ENCODE measurements at regions not wholly inside any gene's neighbourhood (a gene's known extent, or its start where the extent isn't known, plus 50 kb on each side); places are given as distances from the start of the nearest gene placed in this dataset.
"Not testable (repeated sequence)": the region's sequence is repeated elsewhere in the genome, so short reads cannot be mapped to it uniquely, and the experiment has no call there.

- DNase-seq (ENCODE audit: extremely low read depth in 1 of 2, low read depth in 1 of 2) = no peak
Measured at GRCh38 chr4:141449927-141450326, 186.5 kb upstream of the IL15 start.

DNA sequence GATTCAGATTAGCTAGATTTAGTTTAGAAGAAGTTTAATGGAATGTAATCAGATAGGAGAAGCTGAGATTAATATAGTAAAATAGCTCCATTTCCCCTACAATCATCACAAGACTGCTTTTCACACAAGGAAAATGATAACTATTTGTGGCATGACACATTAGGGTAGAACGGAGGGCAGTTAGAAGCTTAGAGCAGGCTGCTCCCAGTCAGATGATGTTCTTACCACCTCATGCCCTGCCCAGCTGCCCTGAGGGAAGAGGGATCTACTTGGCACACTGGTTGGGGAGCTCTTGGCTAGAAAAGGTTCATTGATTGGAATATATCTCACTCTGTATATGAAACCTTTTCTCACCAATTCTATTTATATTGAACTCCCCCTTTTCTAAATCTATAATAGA lies 180.7 kb upstream of the IL15 start:
- DNase-seq (ENCODE audit: extremely low read depth in 1 of 2, low read depth in 1 of 2) = no peak

- no peak for DNase-seq (ENCODE audit: extremely low read depth in 1 of 2, low read depth in 1 of 2)
Measured at GRCh38 chr4:141457653-141458052, 178.7 kb upstream of the IL15 start.

DNA sequence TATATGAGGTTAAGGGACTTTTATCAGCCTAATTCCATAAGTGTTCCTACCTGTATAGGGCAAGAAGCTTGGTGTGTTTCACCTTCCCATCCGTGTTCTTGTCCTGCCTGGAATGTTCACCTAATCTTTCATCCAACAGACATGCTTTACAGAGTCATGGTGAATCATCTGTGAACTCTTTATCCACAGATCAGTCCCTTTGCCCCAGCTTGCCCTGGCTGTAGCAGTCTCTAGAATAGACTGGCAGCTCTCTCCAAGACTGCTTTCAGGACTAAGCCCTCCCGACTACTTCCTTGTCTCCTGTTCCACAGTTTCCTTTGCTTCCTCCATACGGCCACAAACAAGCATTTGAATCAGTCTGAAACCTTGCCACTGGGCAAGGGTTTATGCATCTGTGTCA lies 177.9 kb upstream of the IL15 start:
- no peak for DNase-seq (ENCODE audit: extremely low read depth in 1 of 2, low read depth in 1 of 2)

- DNase-seq (ENCODE audit: extremely low read depth in 1 of 2, low read depth in 1 of 2) = no peak
Measured at GRCh38 chr4:141459020-141459419, 177.4 kb upstream of the IL15 start.

DNA sequence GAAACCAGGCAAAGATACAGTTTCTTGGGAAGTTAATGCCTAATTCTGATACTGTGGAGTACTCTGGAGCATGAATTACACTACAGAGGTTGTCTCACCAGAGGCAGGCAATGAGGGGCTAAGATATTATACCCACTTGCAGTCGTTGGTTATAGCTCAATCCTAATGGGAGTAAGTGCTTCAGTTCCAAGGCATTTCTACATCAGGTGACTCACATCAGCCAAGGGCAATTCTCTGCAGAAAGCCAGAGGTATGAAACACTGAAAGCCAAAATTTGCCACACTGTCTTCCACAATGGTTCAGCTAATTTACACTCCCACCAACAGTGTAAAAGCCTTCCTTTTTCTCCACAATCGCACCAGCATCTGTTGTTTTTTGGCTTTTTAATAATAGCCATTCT lies 174.0 kb upstream of the IL15 start:
- no peak for DNase-seq (ENCODE audit: extremely low read depth in 1 of 2, low read depth in 1 of 2)

GRCh38 chr4:141463678-141464077 lies 172.7 kb upstream of the IL15 start:
- DNase-seq (ENCODE audit: extremely low read depth in 1 of 2, low read depth in 1 of 2) = no peak

DNA sequence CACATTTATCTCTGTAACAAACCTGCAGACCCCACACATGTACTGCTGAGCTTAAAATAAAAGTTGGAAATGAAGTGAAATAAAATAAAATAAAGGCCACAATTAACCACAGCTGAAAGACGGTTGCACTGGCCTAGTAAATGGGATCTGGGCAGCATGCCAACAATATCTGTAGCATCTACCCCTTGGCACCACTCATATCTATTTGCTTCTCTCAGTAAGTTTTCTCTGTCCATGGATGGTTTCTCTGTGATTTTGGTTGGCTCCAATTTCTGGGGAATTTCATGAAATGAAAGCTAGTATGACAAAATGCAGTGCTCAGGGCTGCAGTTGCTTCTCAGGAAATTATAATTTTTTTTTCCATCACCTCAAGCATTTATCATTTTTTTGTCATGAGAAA lies 172.0 kb upstream of the IL15 start:
- DNase-seq (ENCODE audit: extremely low read depth in 1 of 2, low read depth in 1 of 2) = no peak

- DNase-seq (ENCODE audit: extremely low read depth in 1 of 2, low read depth in 1 of 2) = no peak
Measured at GRCh38 chr4:141465171-141465570, 171.2 kb upstream of the IL15 start.

- DNase-seq (ENCODE audit: extremely low read depth in 1 of 2, low read depth in 1 of 2) = no peak
Measured at GRCh38 chr4:141467225-141467624, 169.2 kb upstream of the IL15 start.

GRCh38 chr4:141469392-141469791 lies 167.0 kb upstream of the IL15 start:
- DNase-seq (ENCODE audit: extremely low read depth in 1 of 2, low read depth in 1 of 2) = no peak

- no peak for DNase-seq (ENCODE audit: extremely low read depth in 1 of 2, low read depth in 1 of 2)
Measured at GRCh38 chr4:141473026-141473540, 163.3 kb upstream of the IL15 start.

- DNase-seq (ENCODE audit: extremely low read depth in 1 of 2, low read depth in 1 of 2) = no peak
Measured at GRCh38 chr4:141473952-141474351, 162.4 kb upstream of the IL15 start.

GRCh38 chr4:141480950-141481349 lies 155.4 kb upstream of the IL15 start:
- DNase-seq (ENCODE audit: extremely low read depth in 1 of 2, low read depth in 1 of 2) = no peak

DNA sequence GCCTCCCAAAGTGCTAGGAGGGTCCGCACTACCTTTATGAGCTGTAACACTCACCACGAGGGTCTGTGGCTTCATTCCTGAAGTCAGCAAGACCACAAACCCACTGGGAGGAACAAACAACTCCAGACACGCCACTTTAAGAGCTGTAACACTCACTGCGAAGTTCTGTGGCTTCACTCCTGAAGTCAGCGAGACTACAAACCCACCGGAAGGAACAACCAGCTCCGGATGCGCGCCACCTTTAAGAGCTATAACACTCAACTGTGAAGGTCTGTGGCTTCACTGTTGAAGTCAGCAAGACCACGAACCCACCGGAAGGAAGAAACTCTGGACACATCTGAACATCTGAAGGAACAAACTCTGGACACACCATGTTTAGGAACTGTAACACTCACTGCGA lies 152.1 kb upstream of the IL15 start:
- DNase-seq (ENCODE audit: extremely low read depth in 1 of 2, low read depth in 1 of 2) = not testable (repeated sequence)

GRCh38 chr4:141486375-141486997 lies 149.9 kb upstream of the IL15 start:
- DNase-seq (ENCODE audit: extremely low read depth in 1 of 2, low read depth in 1 of 2) = no peak

GRCh38 chr4:141497627-141498026 lies 138.8 kb upstream of the IL15 start:
- no peak for DNase-seq (ENCODE audit: extremely low read depth in 1 of 2, low read depth in 1 of 2)

DNA sequence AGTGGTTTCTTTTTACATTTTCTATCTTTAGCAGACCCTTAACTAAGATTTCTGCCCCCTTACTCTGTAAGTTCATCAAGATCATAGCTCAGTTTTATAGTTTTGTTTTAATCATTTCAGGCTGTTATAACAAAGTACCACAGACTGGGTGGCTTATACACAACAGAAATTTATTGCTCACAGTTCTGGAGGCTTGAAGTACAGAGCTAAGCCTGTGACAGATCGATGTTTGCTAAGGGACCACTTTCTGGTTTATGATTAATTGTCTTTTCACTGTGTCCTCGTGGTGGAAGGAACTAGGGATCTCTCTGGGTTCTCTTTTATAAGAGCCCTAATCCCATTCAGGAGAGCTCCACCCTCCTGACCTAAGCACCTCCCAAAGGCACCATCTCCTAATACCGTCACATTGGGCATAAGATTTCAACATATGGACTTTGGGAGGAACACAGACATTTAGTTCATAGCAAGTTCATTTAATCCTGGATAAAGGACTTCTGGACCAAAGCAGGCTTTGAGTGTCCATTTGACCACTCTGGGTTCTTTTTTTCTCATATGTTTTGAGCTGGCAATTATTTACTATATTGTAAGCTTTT lies 137.0 kb upstream of the IL15 start:
- no peak for DNase-seq (ENCODE audit: extremely low read depth in 1 of 2, low read depth in 1 of 2)

DNA sequence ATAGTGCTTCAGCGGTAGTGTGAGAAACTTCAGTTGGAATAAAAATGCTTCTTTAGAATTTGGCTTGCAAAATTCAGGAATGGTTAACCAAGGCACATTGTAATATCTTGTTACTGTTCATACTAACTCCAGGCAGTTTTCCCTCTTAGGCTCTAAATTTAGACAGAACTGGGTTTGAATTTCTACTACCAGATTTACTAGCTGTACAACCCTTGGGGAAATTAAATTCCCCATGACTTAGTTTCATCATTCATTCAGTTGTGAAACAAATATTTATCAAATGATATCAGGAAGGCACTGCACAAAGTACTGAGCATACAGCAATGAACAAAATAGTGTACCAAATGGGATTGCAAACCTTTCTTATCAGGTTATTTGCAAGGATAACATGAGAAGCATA lies 135.0 kb upstream of the IL15 start:
- DNase-seq (ENCODE audit: extremely low read depth in 1 of 2, low read depth in 1 of 2) = no peak

- DNase-seq (ENCODE audit: extremely low read depth in 1 of 2, low read depth in 1 of 2) = no peak
Measured at GRCh38 chr4:141501931-141502330, 134.5 kb upstream of the IL15 start.

- no peak for DNase-seq (ENCODE audit: extremely low read depth in 1 of 2, low read depth in 1 of 2)
Measured at GRCh38 chr4:141502755-141503154, 133.6 kb upstream of the IL15 start.

- no peak for DNase-seq (ENCODE audit: extremely low read depth in 1 of 2, low read depth in 1 of 2)
Measured at GRCh38 chr4:141503260-141503659, 133.1 kb upstream of the IL15 start.

- DNase-seq (ENCODE audit: extremely low read depth in 1 of 2, low read depth in 1 of 2) = no peak
Measured at GRCh38 chr4:141511055-141511454, 125.3 kb upstream of the IL15 start.

Data from activated CD8-positive, alpha-beta memory T cell treated with anti-CD3 and anti-CD28 coated beads for 1 hour (primary cell).